ENCODE measurements at regions not wholly inside any gene's neighbourhood (a gene's known extent, or its start where the extent isn't known, plus 50 kb on each side); places are given as distances from the start of the nearest gene placed in this dataset.

GRCh38 chr4:64014647-64015046, 394.6 kb downstream of the TECRL start:
- no peak for DNase-seq
- H3K27me3 Mint-ChIP-seq (ENCODE audit: low read depth): no peaks in the 10 kb centered on the region
- H3K9me3 Mint-ChIP-seq: no peaks in the 10 kb centered on the region; a peak in 1 of 5 replicates
- no peak overlapping the region for H3K23ac ChIP-seq (ENCODE audit: insufficient read length, low read depth, low read length)
- H2BK12ac ChIP-seq (ENCODE audit: insufficient read length, low read depth, low read length): no peak overlapping the region
- no peak overlapping the region for H3K56ac ChIP-seq (ENCODE audit: insufficient read length, low read depth, low read length)
- H3K4ac ChIP-seq (ENCODE audit: low read depth, low read length): no peak overlapping the region
- no peak overlapping the region for H3K27ac Mint-ChIP-seq
- no peaks in the 10 kb centered on the region for H3K79me1 ChIP-seq (ENCODE audit: insufficient read depth, low read depth, low read length, poor library complexity, severe bottlenecking)
- no peak overlapping the region for H2BK120ac ChIP-seq (ENCODE audit: low read depth, low read length, poor library complexity, severe bottlenecking)
- H3K36me3 Mint-ChIP-seq (ENCODE audit: insufficient read depth in 1 of 3, low read depth in 3 of 3): no peaks in the 10 kb centered on the region; a peak in 1 of 7 replicates
- H4K8ac ChIP-seq (replicated peaks; ENCODE audit: insufficient read length, low read depth, low read length): no peak overlapping the region
- H3T11ph ChIP-seq (ENCODE audit: low read length): no peak overlapping the region
- H4K5ac ChIP-seq (ENCODE audit: insufficient read length, low read depth, low read length): no peak overlapping the region
- TF ChIP-seq CTCF (conservative IDR thresholded peaks at IDR 0.05): no peak
- H2BK5ac ChIP-seq (ENCODE audit: insufficient read length, low read length): no peak overlapping the region
- H4K91ac ChIP-seq (ENCODE audit: insufficient read length, low read depth, low read length): no peak overlapping the region
- H3K18ac ChIP-seq (ENCODE audit: insufficient read length, low read depth, low read length): no peak overlapping the region
- no peaks in the 10 kb centered on the region for H3K4me1 ChIP-seq (ENCODE audit: insufficient read depth, low read length)
- no peak overlapping the region for H3K4me2 ChIP-seq (ENCODE audit: insufficient read depth, insufficient read length, low read length)
- no peak overlapping the region for H2AK5ac ChIP-seq (ENCODE audit: insufficient read length, low read length)
- H3K79me2 ChIP-seq (ENCODE audit: insufficient read depth, low read length): no peaks in the 10 kb centered on the region
- H3K9ac ChIP-seq (ENCODE audit: extremely low read depth, insufficient read length, low read length): no peak overlapping the region
- no peak overlapping the region for H2BK20ac ChIP-seq (ENCODE audit: low read depth, low read length, poor library complexity, severe bottlenecking)
- no peaks in the 10 kb centered on the region for H3K4me1 Mint-ChIP-seq
- H3K27me3 ChIP-seq (ENCODE audit: insufficient read depth, low read length): no peaks in the 10 kb centered on the region
- no peaks in the 10 kb centered on the region for H3K9me3 ChIP-seq (ENCODE audit: control insufficient read depth, low read depth, low read length)
- H3K4me3 Mint-ChIP-seq: no peak overlapping the region
- no peak overlapping the region for H2AFZ ChIP-seq (ENCODE audit: low read length)
- H3K14ac ChIP-seq (ENCODE audit: insufficient read depth, low read length): no peak overlapping the region
- no peaks in the 10 kb centered on the region for H4K20me1 ChIP-seq (ENCODE audit: control insufficient read depth, insufficient read depth, insufficient read length)
- no peak overlapping the region for H3K27ac ChIP-seq (ENCODE audit: insufficient read length, low read depth, low read length)
- H2BK15ac ChIP-seq (ENCODE audit: low read depth, low read length): no peak overlapping the region
- WGBS (ENCODE audit: extremely low coverage, insufficient read length, low lambda C conversion rate): no CpG with 5 or more reads among the region's 5 CpGs
- no peaks in the 10 kb centered on the region for H3K23me2 ChIP-seq (ENCODE audit: insufficient read length, low read depth, low read length, poor library complexity, severe bottlenecking)

Data from H9 (cell line).